SU-DHL-6 (cell line): ENCODE measurements at regions not wholly inside any gene's neighbourhood (a gene's known extent, or its start where the extent isn't known, plus 50 kb on each side); places are given as distances from the start of the nearest gene placed in this dataset.

ENCODE experiments used
- H2AFZ ChIP-seq: fragments of 200-600 bp; sonication (generic); 2 replicates; pipeline ENCODE4 v1.6.1; 2014; ENCODE audit warnings: low read depth, mild to moderate bottlenecking, moderate library complexity, mixed read lengths, antibody characterized with exemption, low read length; ENCODE audit not compliant: severe bottlenecking
- H3F3A ChIP-seq: fragments of 200-600 bp; shearing (Covaris generic); 2 replicates; pipeline ENCODE4 v1.6.0; 2016; ENCODE audit warnings: antibody characterized with exemption, mild to moderate bottlenecking; ENCODE audit not compliant: insufficient read depth
- H3K27ac ChIP-seq: fragments of 200-600 bp; sonication (generic); 2 replicates; pipeline ENCODE4 v1.5.1; 2016; ENCODE audit warnings: low read depth, mild to moderate bottlenecking, low read length, moderate library complexity, mixed read lengths
- H3K27me3 ChIP-seq: fragments of 200-600 bp; sonication (generic), shearing (Covaris generic); 2 replicates; pipeline ENCODE4 v1.6.0; 2014; ENCODE audit warnings: mild to moderate bottlenecking, low read length
- H3K36me3 ChIP-seq: fragments of 200-600 bp; sonication (generic); 2 replicates; pipeline ENCODE4 v1.6.1; 2014; ENCODE audit warnings: mild to moderate bottlenecking, low read length, mixed read lengths
- H3K4me2 ChIP-seq: fragments of 300-600, 200-600 bp; shearing (Covaris generic), sonication (generic); 2 replicates; pipeline ENCODE4 v1.6.0; 2014; ENCODE audit warnings: low read length, low read depth, mild to moderate bottlenecking; ENCODE audit not compliant: poor library complexity, severe bottlenecking
- H3K4me3 ChIP-seq: fragments of 200-600 bp; sonication (generic); 2 replicates; pipeline ENCODE4 v1.5.1; 2014; ENCODE audit warnings: antibody characterized with exemption, low read length, mild to moderate bottlenecking, mixed read lengths; ENCODE audit not compliant: insufficient read depth, poor library complexity, severe bottlenecking
- H3K79me2 ChIP-seq: fragments of 200-600 bp; sonication (generic); 2 replicates; pipeline ENCODE4 v1.6.1; 2014; ENCODE audit warnings: mild to moderate bottlenecking, low read length, moderate library complexity; ENCODE audit not compliant: insufficient read depth
- H3K9ac ChIP-seq: fragments of 200-600 bp; sonication (generic); 2 replicates; pipeline ENCODE4 v1.7.0; 2014; ENCODE audit warnings: mild to moderate bottlenecking, low read length
- H3K9me2 ChIP-seq: fragments of 200-600 bp; sonication (generic); replicated peaks from 2 replicates; pipeline ENCODE4 v1.6.1; 2014; ENCODE audit warnings: low read length; ENCODE audit not compliant: insufficient read depth
- H3K9me3 ChIP-seq: fragments of 200-600 bp; sonication (generic); 2 replicates; pipeline ENCODE4 v1.6.1; 2014; ENCODE audit warnings: low read length, mixed read lengths; ENCODE audit not compliant: insufficient read depth
- H4K20me1 ChIP-seq: fragments of 200-600 bp; sonication (generic); 2 replicates; pipeline ENCODE4 v1.6.1; 2014; ENCODE audit warnings: low read depth, mild to moderate bottlenecking, antibody characterized with exemption, low read length, moderate library complexity, mixed read lengths
- EZH2phosphoT487 ChIP-seq: fragments of 200-600 bp; sonication (generic), shearing (Covaris generic); conservative IDR thresholded peaks from 2 replicates; pipeline ENCODE4 v1.6.1; 2018; ENCODE audit warnings: mild to moderate bottlenecking, antibody characterized with exemption, low read length, moderate library complexity, mixed read lengths
- TF ChIP-seq, protein P1 (sequence below): fragments of 200-600 bp; sonication (generic); IDR thresholded peaks from one replicate; pipeline ENCODE4 v1.5.1; 2017; ENCODE audit warnings: antibody characterized with exemption, mild to moderate bottlenecking, low read length, moderate library complexity; ENCODE audit not compliant: insufficient read depth, poor library complexity, severe bottlenecking

DNA sequence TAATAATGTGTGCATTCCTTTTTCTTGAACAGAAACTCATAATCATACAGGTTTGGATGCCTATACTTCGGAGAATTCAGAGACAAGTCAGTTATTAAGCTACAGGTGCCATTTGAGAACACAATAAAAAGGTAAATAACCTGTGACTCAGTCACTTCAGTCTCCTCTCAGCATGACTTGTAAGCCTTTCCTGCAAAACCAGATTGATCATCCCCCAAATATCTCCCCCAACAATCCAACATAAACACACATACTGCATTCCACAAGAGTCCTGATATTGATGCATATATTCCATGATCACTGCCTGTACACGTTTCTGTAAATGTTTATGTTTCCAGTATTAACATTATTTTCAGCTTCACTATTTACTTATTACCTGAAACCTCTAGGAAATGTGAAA, 110.8 kb downstream of the PWWP3B start:
- Histone ChIP-seq H3F3A (no peaks in the 10 kb centered on the region), H3K9me3 (no peaks in the 10 kb centered on the region), H3K36me3 (no peaks in the 10 kb centered on the region), H3K27ac (no peak overlapping the region), H3K9ac (no peak overlapping the region), H3K27me3 (no peaks in the 10 kb centered on the region), H3K9me2 (no peaks in the 10 kb centered on the region), H3K79me2 (no peaks in the 10 kb centered on the region), H3K4me3 (no peak overlapping the region), H3K4me2 (no peak overlapping the region), H2AFZ (no peak overlapping the region), H4K20me1 (no peaks in the 10 kb centered on the region)
- TF ChIP-seq EZH2phosphoT487: no peak
- TF ChIP-seq, protein P1, sequence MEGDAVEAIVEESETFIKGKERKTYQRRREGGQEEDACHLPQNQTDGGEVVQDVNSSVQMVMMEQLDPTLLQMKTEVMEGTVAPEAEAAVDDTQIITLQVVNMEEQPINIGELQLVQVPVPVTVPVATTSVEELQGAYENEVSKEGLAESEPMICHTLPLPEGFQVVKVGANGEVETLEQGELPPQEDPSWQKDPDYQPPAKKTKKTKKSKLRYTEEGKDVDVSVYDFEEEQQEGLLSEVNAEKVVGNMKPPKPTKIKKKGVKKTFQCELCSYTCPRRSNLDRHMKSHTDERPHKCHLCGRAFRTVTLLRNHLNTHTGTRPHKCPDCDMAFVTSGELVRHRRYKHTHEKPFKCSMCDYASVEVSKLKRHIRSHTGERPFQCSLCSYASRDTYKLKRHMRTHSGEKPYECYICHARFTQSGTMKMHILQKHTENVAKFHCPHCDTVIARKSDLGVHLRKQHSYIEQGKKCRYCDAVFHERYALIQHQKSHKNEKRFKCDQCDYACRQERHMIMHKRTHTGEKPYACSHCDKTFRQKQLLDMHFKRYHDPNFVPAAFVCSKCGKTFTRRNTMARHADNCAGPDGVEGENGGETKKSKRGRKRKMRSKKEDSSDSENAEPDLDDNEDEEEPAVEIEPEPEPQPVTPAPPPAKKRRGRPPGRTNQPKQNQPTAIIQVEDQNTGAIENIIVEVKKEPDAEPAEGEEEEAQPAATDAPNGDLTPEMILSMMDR: no peak

DNA sequence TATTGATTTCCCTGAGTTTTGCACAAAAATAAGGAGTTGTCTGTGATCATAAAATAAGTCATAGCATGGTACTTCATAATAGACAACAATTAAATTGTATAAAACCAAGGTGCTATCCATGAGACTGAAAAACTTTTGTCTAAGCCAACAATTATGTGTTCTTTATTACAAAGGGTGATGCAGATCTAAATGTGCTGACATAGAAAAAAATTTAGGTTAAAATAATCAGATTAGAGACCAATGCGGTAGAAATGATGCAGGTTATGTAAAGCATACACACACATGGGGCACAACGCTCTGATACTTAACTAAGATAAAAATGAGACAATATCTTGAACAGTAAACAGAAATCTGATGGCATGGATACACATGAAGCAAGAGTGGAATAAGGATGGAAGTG, 113.3 kb downstream of the PWWP3B start:
- Histone ChIP-seq H3K27ac (no peak overlapping the region), H3K9ac (no peak overlapping the region), H3K27me3 (no peaks in the 10 kb centered on the region), H3K4me3 (no peak overlapping the region), H3K4me2 (no peak overlapping the region), H3K9me3 (no peaks in the 10 kb centered on the region), H4K20me1 (no peaks in the 10 kb centered on the region), H3K9me2 (no peaks in the 10 kb centered on the region), H3F3A (no peaks in the 10 kb centered on the region), H3K79me2 (no peaks in the 10 kb centered on the region), H2AFZ (no peak overlapping the region), H3K36me3 (no peaks in the 10 kb centered on the region)
- no peak for TF ChIP-seq EZH2phosphoT487
- TF ChIP-seq, protein P1: no peak

DNA sequence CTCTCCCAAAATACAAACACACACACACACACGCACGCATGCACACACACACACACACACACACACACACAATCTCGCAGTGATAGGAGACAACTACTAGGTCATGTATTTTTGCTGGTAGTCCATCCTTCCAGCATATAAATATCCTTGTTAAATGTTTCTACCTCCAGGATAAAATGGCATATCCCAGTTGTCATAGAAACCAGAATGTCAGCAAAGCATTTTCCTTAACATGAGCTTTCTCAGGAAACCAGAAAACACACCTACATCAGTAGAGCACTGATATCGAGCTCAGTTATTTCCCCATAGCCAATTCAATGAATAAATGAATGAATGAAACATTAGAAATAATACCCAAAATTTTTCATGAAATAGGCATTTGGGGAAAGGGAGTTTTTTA, 115.7 kb downstream of the PWWP3B start:
- H3K4me3 ChIP-seq: no peak overlapping the region
- no peak overlapping the region for H2AFZ ChIP-seq
- no peaks in the 10 kb centered on the region for H3K27me3 ChIP-seq
- H4K20me1 ChIP-seq: no peaks in the 10 kb centered on the region
- no peak overlapping the region for H3K4me2 ChIP-seq
- H3K36me3 ChIP-seq: no peaks in the 10 kb centered on the region
- H3F3A ChIP-seq: no peaks in the 10 kb centered on the region
- no peak overlapping the region for H3K27ac ChIP-seq
- no peaks in the 10 kb centered on the region for H3K9me2 ChIP-seq
- H3K79me2 ChIP-seq: no peaks in the 10 kb centered on the region
- TF ChIP-seq, protein P1: no peak
- no peak for TF ChIP-seq EZH2phosphoT487
- H3K9ac ChIP-seq: no peak overlapping the region
- H3K9me3 ChIP-seq: no peaks in the 10 kb centered on the region
